ENCODE measurements at regions not wholly inside any gene's neighbourhood (a gene's known extent, or its start where the extent isn't known, plus 50 kb on each side); places are given as distances from the start of the nearest gene placed in this dataset.

GRCh38 chr1:221138516-221138915, 259.3 kb downstream of the HLX start:
- no peak for FAIRE-seq
- DNase-seq (ENCODE audit: insufficient read length), result no peak
- TF ChIP-seq POLR2A (IDR thresholded peaks at IDR 0.05; ENCODE audit: low read depth, low read length) (no peak), TAF1 (IDR thresholded peaks at IDR 0.05; ENCODE audit: borderline replicate concordance, low read depth, low read length) (no peak), POLR2AphosphoS5 (IDR thresholded peaks at IDR 0.05; ENCODE audit: low read depth, low read length) (no peak)

GRCh38 chr1:221139991-221140390, 260.7 kb downstream of the HLX start:
- no peak for FAIRE-seq
- TF ChIP-seq TAF1 (IDR thresholded peaks at IDR 0.05; ENCODE audit: borderline replicate concordance, low read depth, low read length), result no peak
- TF ChIP-seq POLR2AphosphoS5 (IDR thresholded peaks at IDR 0.05; ENCODE audit: low read depth, low read length), result no peak
- TF ChIP-seq POLR2A (IDR thresholded peaks at IDR 0.05; ENCODE audit: low read depth, low read length), result no peak
- no peak for DNase-seq (ENCODE audit: insufficient read length)

GRCh38 chr1:221141096-221141495, 261.9 kb downstream of the HLX start:
- no peak for DNase-seq (ENCODE audit: insufficient read length)
- FAIRE-seq, result no peak
- TF ChIP-seq TAF1 (IDR thresholded peaks at IDR 0.05; ENCODE audit: borderline replicate concordance, low read depth, low read length), result no peak
- no peak for TF ChIP-seq POLR2AphosphoS5 (IDR thresholded peaks at IDR 0.05; ENCODE audit: low read depth, low read length)

- FAIRE-seq, result no peak
These were observed 262.5 kb downstream of the HLX start for GRCh38 chr1:221141606-221142285.

GRCh38 chr1:221148660-221149059, 269.4 kb downstream of the HLX start:
- no peak for FAIRE-seq
- no peak for TF ChIP-seq POLR2A (IDR thresholded peaks at IDR 0.05; ENCODE audit: low read depth, low read length)
- no peak for TF ChIP-seq TAF1 (IDR thresholded peaks at IDR 0.05; ENCODE audit: borderline replicate concordance, low read depth, low read length)
- no peak for TF ChIP-seq POLR2AphosphoS5 (IDR thresholded peaks at IDR 0.05; ENCODE audit: low read depth, low read length)
- no peak for DNase-seq (ENCODE audit: insufficient read length)

More at GRCh38 chr1:221141606-221142285, 262.5 kb downstream of the HLX start:
- TF ChIP-seq TAF1 (IDR thresholded peaks at IDR 0.05; ENCODE audit: borderline replicate concordance, low read depth, low read length) (no peak), POLR2AphosphoS5 (IDR thresholded peaks at IDR 0.05; ENCODE audit: low read depth, low read length) (no peak), POLR2A (IDR thresholded peaks at IDR 0.05; ENCODE audit: low read depth, low read length) (no peak)
- no peak for DNase-seq (ENCODE audit: insufficient read length)

GRCh38 chr1:221149111-221149510, 269.9 kb downstream of the HLX start:
- no peak for DNase-seq (ENCODE audit: insufficient read length)
- FAIRE-seq, result no peak

GRCh38 chr1:221149555-221150075, 270.4 kb downstream of the HLX start:
- TF ChIP-seq POLR2A (IDR thresholded peaks at IDR 0.05; ENCODE audit: low read depth, low read length) (no peak), TAF1 (IDR thresholded peaks at IDR 0.05; ENCODE audit: borderline replicate concordance, low read depth, low read length) (no peak)
- FAIRE-seq, result peak; percentile 54
- no peak for DNase-seq (ENCODE audit: insufficient read length)

More at GRCh38 chr1:221149111-221149510, 269.9 kb downstream of the HLX start:
- TF ChIP-seq TAF1 (IDR thresholded peaks at IDR 0.05; ENCODE audit: borderline replicate concordance, low read depth, low read length) (no peak), POLR2A (IDR thresholded peaks at IDR 0.05; ENCODE audit: low read depth, low read length) (no peak), POLR2AphosphoS5 (IDR thresholded peaks at IDR 0.05; ENCODE audit: low read depth, low read length) (no peak)

- no peak for TF ChIP-seq POLR2AphosphoS5 (IDR thresholded peaks at IDR 0.05; ENCODE audit: low read depth, low read length)
- no peak for TF ChIP-seq TAF1 (IDR thresholded peaks at IDR 0.05; ENCODE audit: borderline replicate concordance, low read depth, low read length)
- TF ChIP-seq POLR2A (IDR thresholded peaks at IDR 0.05; ENCODE audit: low read depth, low read length), result no peak
- DNase-seq (ENCODE audit: insufficient read length) (no peak), FAIRE-seq (no peak)
These were observed 271.8 kb downstream of the HLX start for GRCh38 chr1:221150996-221151395.

- DNase-seq (ENCODE audit: insufficient read length) (no peak), FAIRE-seq (no peak)
- TF ChIP-seq POLR2A (IDR thresholded peaks at IDR 0.05; ENCODE audit: low read depth, low read length) (no peak), TAF1 (IDR thresholded peaks at IDR 0.05; ENCODE audit: borderline replicate concordance, low read depth, low read length) (no peak), POLR2AphosphoS5 (IDR thresholded peaks at IDR 0.05; ENCODE audit: low read depth, low read length) (no peak)
These were observed 275.7 kb downstream of the HLX start for GRCh38 chr1:221154932-221155331.

GRCh38 chr1:221157026-221157761, 278.0 kb downstream of the HLX start:
- TF ChIP-seq POLR2A (IDR thresholded peaks at IDR 0.05; ENCODE audit: low read depth, low read length), result no peak
- no peak for TF ChIP-seq POLR2AphosphoS5 (IDR thresholded peaks at IDR 0.05; ENCODE audit: low read depth, low read length)
- no peak for TF ChIP-seq TAF1 (IDR thresholded peaks at IDR 0.05; ENCODE audit: borderline replicate concordance, low read depth, low read length)
- DNase-seq (ENCODE audit: insufficient read length) (no peak), FAIRE-seq (no peak)

GRCh38 chr1:221159608-221160007, 280.4 kb downstream of the HLX start:
- DNase-seq (ENCODE audit: insufficient read length), result no peak
- TF ChIP-seq POLR2A (IDR thresholded peaks at IDR 0.05; ENCODE audit: low read depth, low read length) (no peak), POLR2AphosphoS5 (IDR thresholded peaks at IDR 0.05; ENCODE audit: low read depth, low read length) (no peak), TAF1 (IDR thresholded peaks at IDR 0.05; ENCODE audit: borderline replicate concordance, low read depth, low read length) (no peak)
- no peak for FAIRE-seq

GRCh38 chr1:221161571-221162041, 282.4 kb downstream of the HLX start:
- FAIRE-seq (no peak), DNase-seq (ENCODE audit: insufficient read length) (no peak)
- TF ChIP-seq TAF1 (IDR thresholded peaks at IDR 0.05; ENCODE audit: borderline replicate concordance, low read depth, low read length) (no peak), POLR2AphosphoS5 (IDR thresholded peaks at IDR 0.05; ENCODE audit: low read depth, low read length) (no peak), POLR2A (IDR thresholded peaks at IDR 0.05; ENCODE audit: low read depth, low read length) (no peak)
